PC-3 (cell line): ENCODE measurements at regions not wholly inside any gene's neighbourhood (a gene's known extent, or its start where the extent isn't known, plus 50 kb on each side); places are given as distances from the start of the nearest gene placed in this dataset. TPM values are rescaled to one million over a fixed set of nuclear protein-coding genes. Genes with fewer than 3 reads are reported as not detected.

Experiments used
- ATAC-seq: fragments of 200-7000 bp; cut with Tn5 transposase; 2 replicates; pipeline ENCODE4 v1.9.1; 2020; ENCODE audit warnings: mild to moderate bottlenecking, moderate library complexity
- BruUV-seq: library from RNA; stranded (reverse); fragments of 400-500 nt; replicated peaks from 2 replicates; lab custom pipeline; 2021; lab: Mats Ljungman, UMichigan
- CTCF ChIA-PET: fragments of 300-600 bp; sonication (Branson Sonifier 250); formaldehyde crosslinking; loops from one replicate; lab custom pipeline; 2022; ENCODE audit warnings: antibody characterized with exemption; lab: Charles Lee
- POLR2A ChIA-PET: fragments of 300-600 bp; sonication (Branson Sonifier 250); formaldehyde crosslinking; loops from one replicate; lab custom pipeline; 2022; ENCODE audit warnings: antibody characterized with exemption; ENCODE audit not compliant: unreplicated experiment; lab: Charles Lee
- DNase-seq: peaks from one replicate; pipeline ENCODE4 v3.0.0-alpha.2; 2015
- H2AFZ ChIP-seq: fragments of 300-600 bp; sonication (generic); 2 replicates; pipeline ENCODE4 v1.6.0; 2016; ENCODE audit warnings: antibody characterized with exemption, low read length
- H3F3A ChIP-seq: fragments of 300-600 bp; sonication (generic); one replicate; pipeline ENCODE4 v1.6.0; 2017; ENCODE audit warnings: antibody characterized with exemption, low read length, control low read depth, mild to moderate bottlenecking; ENCODE audit not compliant: unreplicated experiment
- H3K27ac ChIP-seq: fragments of 300-600 bp; sonication (generic); 2 replicates; pipeline ENCODE4 v1.5.1; 2016; ENCODE audit warnings: mild to moderate bottlenecking, low read length
- H3K27me3 ChIP-seq: fragments of 300-600 bp; sonication (generic); 2 replicates; pipeline ENCODE4 v1.6.1; 2016; ENCODE audit warnings: low read length, mixed read lengths
- H3K36me3 ChIP-seq: fragments of 300-600 bp; sonication (generic); 2 replicates; pipeline ENCODE4 v1.6.1; 2016; ENCODE audit warnings: low read depth, mixed run types, low read length, mixed read lengths
- H3K4me1 ChIP-seq: fragments of 300-600 bp; sonication (generic); 2 replicates; pipeline ENCODE4 v1.5.1; 2016; ENCODE audit warnings: low read length; ENCODE audit not compliant: insufficient read depth
- H3K4me2 ChIP-seq: fragments of 300-600 bp; sonication (generic); 2 replicates; pipeline ENCODE4 v1.6.0; 2016; ENCODE audit warnings: low read length
- H3K4me3 ChIP-seq: fragments of 300-600 bp; sonication (generic); 2 replicates; pipeline ENCODE4 v1.5.1; 2016; ENCODE audit warnings: mild to moderate bottlenecking, low read length, mixed read lengths
- H3K79me2 ChIP-seq: fragments of 300-600 bp; sonication (generic); 2 replicates; pipeline ENCODE4 v1.6.1; 2017; ENCODE audit warnings: low read length, mixed read lengths
- H3K9ac ChIP-seq: fragments of 300-600 bp; sonication (generic); 2 replicates; pipeline ENCODE4 v1.6.0; 2016; ENCODE audit warnings: mild to moderate bottlenecking, low read length
- H3K9me2 ChIP-seq: fragments of 300-600 bp; sonication (generic); replicated peaks from 2 replicates; pipeline ENCODE4 v1.6.1; 2016; ENCODE audit warnings: mixed run types, low read length, mixed read lengths
- H3K9me3 ChIP-seq: fragments of 300-600 bp; sonication (generic); 2 replicates; pipeline ENCODE4 v1.6.1; 2016; ENCODE audit warnings: low read length, mixed read lengths
- H4K20me1 ChIP-seq: fragments of 300-600 bp; sonication (generic); 2 replicates; pipeline ENCODE4 v1.6.1; 2016; ENCODE audit warnings: low read length, mixed read lengths
- CTCF ChIP-seq: fragments of 300-600 bp; sonication (generic); conservative IDR thresholded peaks from 2 replicates; pipeline ENCODE4 v1.5.1; 2017; ENCODE audit warnings: antibody characterized with exemption, low read depth, mild to moderate bottlenecking, low read length
- EZH2 ChIP-seq: fragments of 300-600 bp; sonication (generic); IDR thresholded peaks from one replicate; pipeline ENCODE4 v1.6.1; 2017; ENCODE audit warnings: antibody characterized with exemption, mild to moderate bottlenecking, low read length; ENCODE audit not compliant: unreplicated experiment
- EZH2phosphoT487 ChIP-seq: fragments of 300-600 bp; sonication (generic); IDR thresholded peaks from 2 replicates; pipeline ENCODE4 v1.6.1; 2018; ENCODE audit warnings: mild to moderate bottlenecking, antibody characterized with exemption, low read length, borderline replicate concordance
- intact Hi-C: fragments of 100-400 bp; cut with micrococcal nuclease; formaldehyde crosslinking; loops from 2 replicates; pipeline ENCODE4 v1.9.0; 2023
- microRNA-seq: library from miRNA; unstranded; fragments of <30 nt; microRNA quantifications from one replicate; pipeline ENCODE4 v1.1.0, GENCODE V29; 2020; ENCODE audit not compliant: unreplicated experiment

- Histone ChIP-seq H3K4me2 (no peak overlapping the region), H3K9me2 (no peaks in the 10 kb centered on the region), H3K27ac (no peak overlapping the region), H3K9ac (no peak overlapping the region), H4K20me1 (no peaks in the 10 kb centered on the region), H3K79me2 (no peaks in the 10 kb centered on the region), H3K4me1 (peaks cover 17% of the 10 kb centered on the region), H3K9me3 (peaks cover 19% of the 10 kb centered on the region; the same call in 1 of the 2 replicates), H3F3A (no peaks in the 10 kb centered on the region), H2AFZ (no peak overlapping the region), H3K36me3 (peaks cover 3% of the 10 kb centered on the region; the same call in 1 of the 2 replicates), H3K27me3 (no peaks in the 10 kb centered on the region), H3K4me3 (no peak overlapping the region)
- TF ChIP-seq CTCF (no peak), EZH2 (no peak)
- ATAC-seq (no peak), DNase-seq (no peak)
- no TSS peak for BruUV-seq
- ChIA-PET CTCF (no interaction called here), POLR2A (interaction anchor here (0.6 kb wide), 1 partner anchor 31 kb away, joined by 4 read pairs; no protein-coding TSS in a partner anchor)
- intact Hi-C loops, result no loop called here
These were observed 50.5 kb upstream of the HPCAL1 start for GRCh38 chr2:10252224-10252623.

- H3K9ac ChIP-seq, result no peak overlapping the region
- peaks cover 19% of the 10 kb centered on the region; the same call in 1 of the 2 replicates for H3K9me3 ChIP-seq
- H3F3A ChIP-seq, result no peaks in the 10 kb centered on the region
- ATAC-seq, result no peak
- ChIA-PET POLR2A (no interaction called here), CTCF (interaction anchor here (0.7 kb wide), 1 partner anchor 156 kb away, joined by 3 read pairs; no protein-coding TSS in a partner anchor)
- H3K36me3 ChIP-seq, result peaks cover 3% of the 10 kb centered on the region; the same call in 1 of the 2 replicates
- H3K27me3 ChIP-seq, result no peaks in the 10 kb centered on the region
- no peak overlapping the region for H3K4me3 ChIP-seq
- no peaks in the 10 kb centered on the region for H3K9me2 ChIP-seq
- H3K79me2 ChIP-seq, result no peaks in the 10 kb centered on the region
- no peak overlapping the region for H3K27ac ChIP-seq
- TF ChIP-seq CTCF, result no peak
- no peak for TF ChIP-seq EZH2
- TF ChIP-seq EZH2phosphoT487, result no peak
- peaks cover 17% of the 10 kb centered on the region for H3K4me1 ChIP-seq
- no peaks in the 10 kb centered on the region for H4K20me1 ChIP-seq
- H3K4me2 ChIP-seq, result no peak overlapping the region
- DNase-seq, result no peak
- no TSS peak for BruUV-seq
- intact Hi-C loops, result no loop called here
- H2AFZ ChIP-seq, result no peak overlapping the region
These were observed 50.0 kb upstream of the HPCAL1 start for GRCh38 chr2:10252661-10253060.

Small RNA genes in the stretch of these regions (microRNA-seq; reads per million reads assigned to microRNA genes)
- not detected for gene MIR4261
